Osteocyte (in vitro differentiated cells): ENCODE measurements at regions not wholly inside any gene's neighbourhood (a gene's known extent, or its start where the extent isn't known, plus 50 kb on each side); places are given as distances from the start of the nearest gene placed in this dataset.

Source experiments
- DNase-seq: peaks from one replicate; pipeline ENCODE4 v3.0.0; 2021; ENCODE audit warnings: mixed read lengths; ENCODE audit not compliant: unreplicated experiment; ENCODE audit errors: extremely low spot score
- H3K27ac Mint-ChIP-seq: one replicate; pipeline ENCODE4 v1.8.0; 2021; ENCODE audit warnings: mild to moderate bottlenecking, mixed read lengths; ENCODE audit not compliant: unreplicated experiment
- H3K27me3 Mint-ChIP-seq: one replicate; pipeline ENCODE4 v1.8.0; 2021; ENCODE audit warnings: mixed read lengths; ENCODE audit not compliant: unreplicated experiment
- H3K36me3 Mint-ChIP-seq: one replicate; pipeline ENCODE4 v1.8.0; 2021; ENCODE audit warnings: mixed read lengths; ENCODE audit not compliant: unreplicated experiment
- H3K4me1 Mint-ChIP-seq: one replicate; pipeline ENCODE4 v1.8.0; 2021; ENCODE audit warnings: mixed read lengths; ENCODE audit not compliant: unreplicated experiment
- H3K4me3 Mint-ChIP-seq: one replicate; pipeline ENCODE4 v1.8.0; 2021; ENCODE audit warnings: mild to moderate bottlenecking, moderate library complexity, mixed read lengths; ENCODE audit not compliant: unreplicated experiment
- H3K9me3 Mint-ChIP-seq: one replicate; pipeline ENCODE4 v1.8.0; 2021; ENCODE audit warnings: mixed read lengths; ENCODE audit not compliant: unreplicated experiment
- TF ChIP-seq, protein P1 (sequence below): fragments of 200-600 bp; sonication (generic); IDR thresholded peaks from 2 replicates; pipeline ENCODE4 v1.5.0; 2021; ENCODE audit warnings: antibody characterized with exemption, mild to moderate bottlenecking, moderate library complexity

DNA sequence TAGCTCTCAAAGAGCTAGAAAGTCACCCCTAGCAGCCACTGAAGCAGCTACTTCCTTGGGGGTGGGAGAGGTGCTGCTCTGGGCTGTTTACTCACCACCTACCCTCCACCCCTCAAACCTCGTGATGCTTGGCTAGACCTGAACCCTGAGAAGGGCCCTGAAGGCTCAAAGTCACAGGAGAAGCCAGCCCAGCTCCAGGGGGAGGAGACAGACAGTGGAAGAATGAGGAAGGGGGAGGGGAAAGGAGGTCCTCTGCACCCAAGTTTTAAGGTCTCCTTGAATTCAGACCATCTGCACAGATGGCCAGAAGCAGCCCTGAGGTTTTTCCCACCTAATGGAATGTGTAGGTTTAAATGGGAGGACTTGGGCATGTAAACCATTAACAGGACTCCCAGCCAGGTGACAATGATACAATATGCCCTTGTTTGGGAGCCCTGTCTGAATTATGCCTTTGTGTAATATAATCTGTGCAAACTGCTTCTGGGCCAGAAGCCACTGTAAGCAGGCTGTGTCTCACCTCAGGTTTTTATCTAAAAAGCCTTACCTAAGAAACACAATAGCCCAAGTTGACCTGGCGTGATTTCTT, 180.5 kb downstream of the PIK3R1 start:
- no peaks in the 10 kb centered on the region for H3K4me1 Mint-ChIP-seq
- no peak for DNase-seq
- peaks cover 8% of the 10 kb centered on the region for H3K9me3 Mint-ChIP-seq
- no peaks in the 10 kb centered on the region for H3K27me3 Mint-ChIP-seq
- no peaks in the 10 kb centered on the region for H3K36me3 Mint-ChIP-seq
- TF ChIP-seq, protein P1, sequence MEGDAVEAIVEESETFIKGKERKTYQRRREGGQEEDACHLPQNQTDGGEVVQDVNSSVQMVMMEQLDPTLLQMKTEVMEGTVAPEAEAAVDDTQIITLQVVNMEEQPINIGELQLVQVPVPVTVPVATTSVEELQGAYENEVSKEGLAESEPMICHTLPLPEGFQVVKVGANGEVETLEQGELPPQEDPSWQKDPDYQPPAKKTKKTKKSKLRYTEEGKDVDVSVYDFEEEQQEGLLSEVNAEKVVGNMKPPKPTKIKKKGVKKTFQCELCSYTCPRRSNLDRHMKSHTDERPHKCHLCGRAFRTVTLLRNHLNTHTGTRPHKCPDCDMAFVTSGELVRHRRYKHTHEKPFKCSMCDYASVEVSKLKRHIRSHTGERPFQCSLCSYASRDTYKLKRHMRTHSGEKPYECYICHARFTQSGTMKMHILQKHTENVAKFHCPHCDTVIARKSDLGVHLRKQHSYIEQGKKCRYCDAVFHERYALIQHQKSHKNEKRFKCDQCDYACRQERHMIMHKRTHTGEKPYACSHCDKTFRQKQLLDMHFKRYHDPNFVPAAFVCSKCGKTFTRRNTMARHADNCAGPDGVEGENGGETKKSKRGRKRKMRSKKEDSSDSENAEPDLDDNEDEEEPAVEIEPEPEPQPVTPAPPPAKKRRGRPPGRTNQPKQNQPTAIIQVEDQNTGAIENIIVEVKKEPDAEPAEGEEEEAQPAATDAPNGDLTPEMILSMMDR, result no peak
- no peak overlapping the region for H3K4me3 Mint-ChIP-seq
- H3K27ac Mint-ChIP-seq, result no peak overlapping the region

DNA sequence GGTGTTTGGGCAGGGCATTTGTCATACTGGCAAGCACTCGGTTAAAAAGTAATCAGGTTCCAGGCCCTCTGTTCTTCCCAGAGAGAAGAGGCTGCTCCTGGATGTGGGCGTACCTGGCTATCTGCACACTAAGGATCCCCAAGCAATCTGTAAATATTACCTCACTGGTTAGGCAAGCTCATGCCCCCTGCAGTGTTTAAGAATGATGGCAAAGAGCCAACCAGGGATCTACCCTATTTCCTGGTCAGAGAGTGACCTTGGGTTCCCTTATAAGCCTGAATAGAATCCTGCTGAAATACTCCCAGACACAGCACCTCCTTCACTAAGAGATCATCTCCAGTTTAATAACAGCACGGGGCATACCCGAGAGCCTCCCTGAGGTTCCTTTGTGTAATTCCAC, 181.2 kb downstream of the PIK3R1 start:
- no peak overlapping the region for H3K4me3 Mint-ChIP-seq
- no peak for DNase-seq
- H3K9me3 Mint-ChIP-seq, result peaks cover 8% of the 10 kb centered on the region
- H3K4me1 Mint-ChIP-seq, result no peaks in the 10 kb centered on the region
- H3K27ac Mint-ChIP-seq, result no peak overlapping the region
- H3K27me3 Mint-ChIP-seq, result no peaks in the 10 kb centered on the region
- TF ChIP-seq, protein P1, result no peak
- no peaks in the 10 kb centered on the region for H3K36me3 Mint-ChIP-seq

DNA sequence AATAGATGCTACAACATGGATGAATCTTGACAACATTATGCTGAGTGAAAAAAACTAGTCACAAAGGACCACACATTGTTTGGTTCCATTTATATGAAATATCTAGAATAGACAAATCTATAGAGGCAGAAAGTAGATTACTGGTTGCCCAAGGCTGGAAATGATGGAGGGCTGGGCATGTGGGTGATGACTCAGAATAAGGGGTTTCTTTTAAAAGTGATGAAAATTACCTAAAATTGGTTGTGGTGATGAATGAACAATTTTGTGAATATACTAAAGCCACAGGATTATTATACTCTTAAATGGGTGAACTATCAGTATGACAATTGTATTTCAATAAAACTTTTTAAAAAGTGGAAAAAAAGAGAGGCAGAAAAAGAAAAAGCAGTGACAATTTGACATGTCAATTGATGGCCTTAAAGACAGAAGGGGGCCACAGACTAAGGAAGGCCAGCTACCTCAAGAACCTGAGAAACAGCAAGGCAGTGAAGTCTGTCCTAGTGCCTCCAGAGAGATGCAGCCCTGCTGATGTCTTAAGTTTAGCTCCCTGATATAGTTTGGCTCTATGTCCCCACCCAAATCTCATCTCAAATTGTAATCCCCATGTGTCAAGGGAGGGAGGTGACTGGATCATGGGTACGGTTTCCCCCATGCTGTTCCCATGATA, 182.7 kb downstream of the PIK3R1 start:
- Mint-ChIP-seq H3K9me3 (peaks cover 8% of the 10 kb centered on the region), H3K27me3 (no peaks in the 10 kb centered on the region), H3K4me3 (no peak overlapping the region), H3K36me3 (no peaks in the 10 kb centered on the region), H3K27ac (no peak overlapping the region), H3K4me1 (peaks cover 6% of the 10 kb centered on the region)
- DNase-seq, result no peak
- TF ChIP-seq, protein P1, result no peak

DNA sequence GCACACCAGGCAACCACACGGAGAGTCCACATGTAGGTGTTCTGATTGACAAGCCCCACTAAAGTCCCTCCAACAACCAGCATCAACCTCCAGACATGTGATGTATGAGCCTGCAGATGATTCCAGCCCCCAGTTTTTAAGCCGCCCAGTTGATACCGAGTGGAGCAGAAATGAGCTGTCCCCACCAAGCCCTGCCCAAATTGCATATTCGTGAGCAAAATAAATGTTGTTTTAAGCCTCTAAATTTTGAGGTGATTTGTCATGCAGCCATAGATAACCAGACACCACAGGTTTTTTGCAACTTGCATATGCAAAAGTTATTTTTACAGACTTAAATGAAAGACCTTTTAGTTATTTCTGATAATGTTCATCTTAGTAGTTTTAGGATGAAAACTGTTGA, 187.7 kb downstream of the PIK3R1 start:
- H3K27ac Mint-ChIP-seq, result no peak overlapping the region

DNA sequence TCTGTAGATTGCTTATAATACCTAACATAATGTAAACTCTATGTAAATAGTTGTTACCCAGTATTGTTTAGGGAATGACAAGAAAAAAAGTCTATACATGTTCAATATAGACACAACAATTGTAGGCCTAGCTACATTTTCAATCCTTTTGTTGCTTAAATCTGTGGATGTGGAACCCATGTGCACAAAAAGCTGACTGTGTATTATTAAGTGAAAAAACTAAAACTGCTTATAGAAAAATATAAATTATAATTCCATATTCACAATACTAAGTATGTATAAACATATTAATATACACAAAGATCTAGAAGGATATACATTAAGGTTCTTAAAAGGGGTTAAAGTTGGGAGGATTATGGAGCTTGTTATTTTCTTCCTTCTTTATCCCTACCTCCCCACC, 188.7 kb downstream of the PIK3R1 start:
- Mint-ChIP-seq H3K9me3 (no peaks in the 10 kb centered on the region), H3K36me3 (no peaks in the 10 kb centered on the region), H3K27me3 (no peaks in the 10 kb centered on the region), H3K27ac (no peak overlapping the region), H3K4me1 (peaks cover 31% of the 10 kb centered on the region), H3K4me3 (no peak overlapping the region)
- TF ChIP-seq, protein P1, result no peak
- DNase-seq, result no peak

More for the DNA sequence above, 187.7 kb downstream of the PIK3R1 start:
- no peaks in the 10 kb centered on the region for H3K27me3 Mint-ChIP-seq
- peaks cover 31% of the 10 kb centered on the region for H3K4me1 Mint-ChIP-seq
- TF ChIP-seq, protein P1, result no peak
- DNase-seq, result no peak
- no peaks in the 10 kb centered on the region for H3K9me3 Mint-ChIP-seq
- H3K4me3 Mint-ChIP-seq, result no peak overlapping the region
- H3K36me3 Mint-ChIP-seq, result no peaks in the 10 kb centered on the region
